PC-3 (cell line): ENCODE measurements at regions not wholly inside any gene's neighbourhood (a gene's known extent, or its start where the extent isn't known, plus 50 kb on each side); places are given as distances from the start of the nearest gene placed in this dataset.

ENCODE experiments used
- CTCF ChIP-seq: fragments of 300-600 bp; sonication (generic); conservative IDR thresholded peaks from 2 replicates; pipeline ENCODE4 v1.5.1; 2017; ENCODE audit warnings: antibody characterized with exemption, low read depth, mild to moderate bottlenecking, low read length
- EZH2 ChIP-seq: fragments of 300-600 bp; sonication (generic); IDR thresholded peaks from one replicate; pipeline ENCODE4 v1.6.1; 2017; ENCODE audit warnings: antibody characterized with exemption, mild to moderate bottlenecking, low read length; ENCODE audit not compliant: unreplicated experiment

- TF ChIP-seq CTCF (no peak), EZH2 (no peak)
Observed at GRCh38 chr4:125811892-125812291, 497.1 kb downstream of the FAT4 start.
